Transverse colon (tissue), 4 donors: ENCODE measurements at regions not wholly inside any gene's neighbourhood (a gene's known extent, or its start where the extent isn't known, plus 50 kb on each side); places are given as distances from the start of the nearest gene placed in this dataset.

Source experiments
- DNase-seq: peaks from one replicate; pipeline ENCODE4 v3.0.0-alpha.2; 2019
- H3K27ac ChIP-seq, 4 donors: fragments of 200-600 bp; sonication (generic); 2 replicates each; pipeline ENCODE4 v1.5.1; 2016 to 2018; ENCODE audit warnings: inconsistent platforms in 4 of 4
- H3K27me3 ChIP-seq: fragments of 200-600 bp; sonication (generic); 2 replicates; pipeline ENCODE4 v1.5.1; 2017; ENCODE audit warnings: inconsistent platforms
- H3K36me3 ChIP-seq, 4 donors: fragments of 200-600 bp; sonication (generic); 2 replicates each; pipeline ENCODE4 v1.5.1; 2017 to 2019; ENCODE audit warnings: inconsistent platforms in 4 of 4
- H3K4me1 ChIP-seq, 4 donors: fragments of 200-600 bp; sonication (generic); 2 replicates each; pipeline ENCODE4 v1.5.1; 2017 to 2020; ENCODE audit warnings: inconsistent platforms in 4 of 4
- H3K4me3 ChIP-seq, 4 donors: fragments of 200-600 bp; sonication (generic); 1 replicate in 1 of 4; 2 replicates in 3 of 4; pipeline versions ENCODE4 v1.5.1 to v1.6.1; 2017 to 2019; ENCODE audit warnings: inconsistent platforms in 4 of 4
- H3K9me3 ChIP-seq, 2 donors: fragments of 200-600 bp; sonication (generic); 2 replicates each; pipeline ENCODE4 v1.5.1; 2017 to 2019; ENCODE audit warnings: inconsistent platforms in 2 of 2
- EP300 ChIP-seq: sonication (generic); formaldehyde crosslinking; IDR thresholded peaks from one replicate; pipeline ENCODE4 v1.6.1; 2017; ENCODE audit warnings: antibody characterized with exemption, low read depth
- POLR2A ChIP-seq: fragments of 450-650 bp; IDR thresholded peaks from one replicate; pipeline ENCODE4 v1.6.1; 2016; ENCODE audit warnings: antibody characterized with exemption, mild to moderate bottlenecking, moderate library complexity
- POLR2AphosphoS5 ChIP-seq, 3 donors: sonication (generic); formaldehyde crosslinking; IDR thresholded peaks; one replicate each; pipeline ENCODE4 v1.6.1; 2016; ENCODE audit warnings: antibody characterized with exemption in 3 of 3
- WGBS, 2 donors: methylation state at CpG; one replicate each; pipeline ENCODE4 v1.1.5; 2018; ENCODE audit warnings: low coverage in 1 of 2; 5-methylcytosine and 5-hydroxymethylcytosine counted together
- in situ Hi-C, 4 donors: fragments of 200-750 bp; cut with MboI; loops; one replicate each; pipeline versions ENCODE4 v1.15.0 to v1.15.1; 2017; ENCODE audit warnings: low sequenced_read_pairs in 3 of 4, low pct_ligation_motif_present in 1 of 4, low pct_unique_long_range_greater_than_20kb in 1 of 4
- intact Hi-C: fragments of 100-400 bp; cut with DNase I; formaldehyde crosslinking; loops from one replicate; pipeline ENCODE4 v1.15.1; 2023; ENCODE audit warnings: low total_unique reads
- TF ChIP-seq, protein P1 (sequence below), 5 experiments: fragments of 200-600 bp in 3 of 5; fragments of 450-650 bp in 2 of 5; sonication (generic) in 3 of 5; IDR thresholded peaks; 1 replicate in 2 of 5; 2 replicates in 3 of 5; pipeline ENCODE4 v1.5.1; 2016 to 2017; ENCODE audit warnings: antibody characterized with exemption in 5 of 5, inconsistent platforms in 3 of 5, mild to moderate bottlenecking in 2 of 5, moderate library complexity in 1 of 5

DNA sequence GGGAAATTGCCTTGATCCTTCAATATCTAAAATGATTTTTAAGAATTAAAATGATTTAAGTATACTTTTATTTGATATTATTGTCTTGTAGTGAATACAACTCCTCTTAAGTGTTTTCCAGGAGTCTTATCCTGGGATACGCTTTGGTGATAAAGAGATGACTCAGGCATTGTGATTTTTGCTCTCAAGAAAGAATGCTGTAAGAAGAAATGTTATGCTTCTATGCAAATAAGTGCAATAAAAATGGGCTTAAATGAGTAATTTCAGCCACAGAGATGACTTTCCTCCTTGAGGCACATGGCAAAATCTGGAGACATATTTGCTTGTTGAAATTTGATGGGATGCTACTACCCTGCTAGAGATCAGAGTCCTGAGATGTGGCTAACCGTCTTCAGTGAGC, 358.6 kb upstream of the BCHE start:
- in situ Hi-C loops = no loop called here
- peaks cover 0 to 6% (median 2%) of the 10 kb centered on the region in 4 donors for H3K4me1 ChIP-seq
- intact Hi-C loops = no loop called here
- no peak for TF ChIP-seq EP300
- TF ChIP-seq POLR2AphosphoS5 (IDR thresholded peaks at IDR 0.05) = no peak
- TF ChIP-seq POLR2A = no peak
- TF ChIP-seq, protein P1, sequence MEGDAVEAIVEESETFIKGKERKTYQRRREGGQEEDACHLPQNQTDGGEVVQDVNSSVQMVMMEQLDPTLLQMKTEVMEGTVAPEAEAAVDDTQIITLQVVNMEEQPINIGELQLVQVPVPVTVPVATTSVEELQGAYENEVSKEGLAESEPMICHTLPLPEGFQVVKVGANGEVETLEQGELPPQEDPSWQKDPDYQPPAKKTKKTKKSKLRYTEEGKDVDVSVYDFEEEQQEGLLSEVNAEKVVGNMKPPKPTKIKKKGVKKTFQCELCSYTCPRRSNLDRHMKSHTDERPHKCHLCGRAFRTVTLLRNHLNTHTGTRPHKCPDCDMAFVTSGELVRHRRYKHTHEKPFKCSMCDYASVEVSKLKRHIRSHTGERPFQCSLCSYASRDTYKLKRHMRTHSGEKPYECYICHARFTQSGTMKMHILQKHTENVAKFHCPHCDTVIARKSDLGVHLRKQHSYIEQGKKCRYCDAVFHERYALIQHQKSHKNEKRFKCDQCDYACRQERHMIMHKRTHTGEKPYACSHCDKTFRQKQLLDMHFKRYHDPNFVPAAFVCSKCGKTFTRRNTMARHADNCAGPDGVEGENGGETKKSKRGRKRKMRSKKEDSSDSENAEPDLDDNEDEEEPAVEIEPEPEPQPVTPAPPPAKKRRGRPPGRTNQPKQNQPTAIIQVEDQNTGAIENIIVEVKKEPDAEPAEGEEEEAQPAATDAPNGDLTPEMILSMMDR (IDR thresholded peaks at IDR 0.05) = no peak
- no peaks in the 10 kb centered on the region for H3K36me3 ChIP-seq
- no peak for DNase-seq
- 75 to 92% methylated on average over 2 of the region's 2 CpGs for WGBS, 2 donors
- no peaks in the 10 kb centered on the region for H3K27me3 ChIP-seq
- H3K9me3 ChIP-seq = peaks cover 0 to 4% of the 10 kb centered on the region in 2 donors
- H3K4me3 ChIP-seq = no peak overlapping the region
- H3K27ac ChIP-seq = no peak overlapping the region

DNA sequence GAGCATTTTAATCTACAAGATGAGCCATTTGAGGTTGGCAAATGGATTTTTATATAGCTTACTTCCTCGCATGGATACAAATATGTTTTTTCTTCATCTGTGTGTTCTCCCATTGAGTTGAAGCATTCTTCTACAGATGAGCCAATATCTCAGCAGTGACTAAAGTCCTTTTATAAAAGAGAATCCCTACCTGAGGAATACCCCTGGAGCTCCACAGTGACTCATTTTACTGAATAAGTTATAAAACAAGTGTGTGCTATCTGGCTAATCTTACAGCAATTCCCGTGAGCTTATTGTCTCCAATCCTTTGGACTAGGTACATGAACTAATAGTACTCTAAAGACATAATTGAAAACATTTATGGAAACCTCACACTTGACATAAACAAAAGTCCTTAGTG, 354.2 kb upstream of the BCHE start:
- Histone ChIP-seq H3K4me1 (no peaks in the 10 kb centered on the region), H3K4me3 (no peak overlapping the region), H3K27me3 (no peaks in the 10 kb centered on the region), H3K36me3 (no peaks in the 10 kb centered on the region), H3K27ac (no peak overlapping the region), H3K9me3 (no peaks in the 10 kb centered on the region)
- no peak for DNase-seq
- intact Hi-C loops = no loop called here
- no peak for TF ChIP-seq EP300
- TF ChIP-seq POLR2AphosphoS5 (IDR thresholded peaks at IDR 0.05) = no peak
- TF ChIP-seq, protein P1 (IDR thresholded peaks at IDR 0.05) = no peak
- TF ChIP-seq POLR2A = no peak
- WGBS, 2 donors = 43 to 72% methylated on average over 1 to 2 of the region's 2 CpGs
- in situ Hi-C loops = no loop called here

DNA sequence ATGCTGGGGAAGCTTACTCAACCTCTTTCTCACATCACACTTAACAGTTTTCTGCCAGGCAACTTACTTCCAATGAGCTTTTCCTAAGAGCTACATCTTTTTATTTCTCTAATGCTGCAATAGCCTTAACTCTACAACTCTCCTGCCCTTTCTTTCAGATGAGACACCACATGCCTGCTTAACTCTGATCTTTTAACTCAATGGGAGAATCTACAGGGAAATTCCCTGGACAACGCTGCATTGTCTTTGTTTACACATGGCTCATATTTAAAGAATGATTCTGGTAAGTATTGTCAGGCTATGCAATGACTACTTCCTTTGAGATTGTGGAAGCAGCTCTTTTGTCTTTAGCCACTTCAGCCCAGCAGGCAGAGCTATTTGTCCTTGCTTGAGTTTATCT, 353.1 kb upstream of the BCHE start:
- intact Hi-C loops = no loop called here

DNA sequence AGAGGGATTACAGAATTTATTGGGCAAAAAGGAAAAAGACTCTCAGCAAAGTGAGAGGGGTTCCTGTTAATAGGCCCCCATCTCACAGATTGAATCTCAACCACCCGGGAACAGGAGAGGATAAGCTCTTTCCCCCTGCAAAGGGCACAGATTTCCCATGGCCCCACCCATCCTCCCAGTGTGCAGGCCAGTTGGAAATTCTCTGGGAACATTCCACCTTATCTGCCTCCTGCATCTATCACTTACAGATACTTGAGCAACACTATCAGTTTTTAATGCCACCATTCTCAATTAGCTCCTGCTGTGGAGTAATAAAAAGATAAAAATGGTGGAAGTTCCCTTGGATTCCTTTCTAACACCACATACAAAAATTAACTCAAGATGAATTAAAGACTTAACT, 350.0 kb upstream of the BCHE start:
- Histone ChIP-seq H3K9me3 (no peaks in the 10 kb centered on the region), H3K27ac (no peak overlapping the region), H3K27me3 (no peaks in the 10 kb centered on the region), H3K36me3 (no peaks in the 10 kb centered on the region), H3K4me1 (no peaks in the 10 kb centered on the region), H3K4me3 (no peak overlapping the region)
- intact Hi-C loops (no loop called here), in situ Hi-C loops (no loop called here)
- DNase-seq = no peak
- WGBS, 2 donors = 47% methylated on average over 1 of the region's 1 CpG; no CpG with 5 or more reads in 1 of the 2 donors
- TF ChIP-seq, protein P1 (IDR thresholded peaks at IDR 0.05) = no peak

More for the DNA sequence above, 353.1 kb upstream of the BCHE start:
- H3K36me3 ChIP-seq = no peaks in the 10 kb centered on the region
- no peaks in the 10 kb centered on the region for H3K9me3 ChIP-seq
- WGBS, 2 donors = 10 to 14% methylated on average over 1 of the region's 1 CpG
- H3K27me3 ChIP-seq = no peaks in the 10 kb centered on the region
- H3K4me1 ChIP-seq = no peaks in the 10 kb centered on the region
- TF ChIP-seq POLR2A (no peak), EP300 (no peak), POLR2AphosphoS5 (IDR thresholded peaks at IDR 0.05) (no peak)
- TF ChIP-seq, protein P1 (IDR thresholded peaks at IDR 0.05) = no peak
- H3K27ac ChIP-seq = no peak overlapping the region
- in situ Hi-C loops = no loop called here
- DNase-seq = no peak
- no peak overlapping the region for H3K4me3 ChIP-seq
